Kidney epithelial cell (primary cell): ENCODE measurements at regions not wholly inside any gene's neighbourhood (a gene's known extent, or its start where the extent isn't known, plus 50 kb on each side); places are given as distances from the start of the nearest gene placed in this dataset.

Experiments
- DNase-seq: peaks from one replicate; pipeline ENCODE4 v3.0.0-alpha.2; 2010; ENCODE audit warnings: low read depth
- H3K27me3 ChIP-seq: 2 replicates; pipeline ENCODE4 v1.6.0; 2011; ENCODE audit warnings: low read length; ENCODE audit not compliant: control insufficient read depth, insufficient read depth
- H3K36me3 ChIP-seq: 2 replicates; pipeline ENCODE4 v1.5.1; 2011; ENCODE audit warnings: low read length; ENCODE audit not compliant: control insufficient read depth, insufficient read depth
- H3K4me3 ChIP-seq: 2 replicates; pipeline ENCODE4 v1.5.1; 2011; ENCODE audit warnings: low read depth, mild to moderate bottlenecking, control low read depth, low read length
- TF ChIP-seq, protein P1 (sequence below): IDR thresholded peaks from 2 replicates; pipeline ENCODE4 v1.5.1; 2011; ENCODE audit warnings: mild to moderate bottlenecking, moderate library complexity, low read length, control low read depth, inconsistent platforms; ENCODE audit not compliant: insufficient read depth, poor library complexity, severe bottlenecking

DNA sequence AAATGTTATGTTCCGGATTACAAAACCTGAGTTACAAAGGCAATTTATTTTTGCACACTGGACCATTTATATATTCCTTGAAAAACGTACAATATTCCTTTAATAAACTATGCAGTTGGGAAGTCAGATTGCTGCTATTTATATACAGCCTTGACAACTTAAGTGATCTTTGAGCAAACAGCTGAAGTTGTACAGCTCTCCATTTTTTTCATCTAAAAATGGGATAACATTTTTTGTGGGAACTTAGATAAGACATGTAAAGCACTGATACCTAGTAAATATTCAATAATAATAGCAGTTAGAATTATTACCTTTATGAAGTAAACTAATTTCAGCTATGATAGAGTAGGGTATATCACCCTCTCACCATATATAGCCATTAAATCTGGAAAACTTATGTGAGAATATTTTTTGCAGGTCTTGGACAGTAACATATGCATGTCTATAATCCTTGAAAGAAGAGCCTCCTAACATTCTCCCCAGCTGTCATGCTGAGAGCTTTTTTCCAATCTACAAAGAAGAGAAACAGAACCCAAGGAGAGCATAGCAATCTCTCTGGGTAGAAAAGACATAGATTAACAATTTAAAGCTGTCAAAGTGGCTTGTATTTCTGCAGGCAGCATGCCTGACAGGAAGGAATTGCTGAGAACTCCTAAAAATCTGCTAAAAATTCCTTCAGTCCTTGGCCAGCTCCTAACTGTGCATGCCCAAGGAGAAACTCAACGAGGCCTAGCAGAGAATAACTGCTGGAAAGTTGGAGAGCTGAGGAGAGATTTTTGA is 326.0 kb downstream of the CRPPA start:
- no peak for DNase-seq
- no peaks in the 10 kb centered on the region for H3K36me3 ChIP-seq
- H3K27me3 ChIP-seq = no peaks in the 10 kb centered on the region
- no peak overlapping the region for H3K4me3 ChIP-seq
- TF ChIP-seq, protein P1, sequence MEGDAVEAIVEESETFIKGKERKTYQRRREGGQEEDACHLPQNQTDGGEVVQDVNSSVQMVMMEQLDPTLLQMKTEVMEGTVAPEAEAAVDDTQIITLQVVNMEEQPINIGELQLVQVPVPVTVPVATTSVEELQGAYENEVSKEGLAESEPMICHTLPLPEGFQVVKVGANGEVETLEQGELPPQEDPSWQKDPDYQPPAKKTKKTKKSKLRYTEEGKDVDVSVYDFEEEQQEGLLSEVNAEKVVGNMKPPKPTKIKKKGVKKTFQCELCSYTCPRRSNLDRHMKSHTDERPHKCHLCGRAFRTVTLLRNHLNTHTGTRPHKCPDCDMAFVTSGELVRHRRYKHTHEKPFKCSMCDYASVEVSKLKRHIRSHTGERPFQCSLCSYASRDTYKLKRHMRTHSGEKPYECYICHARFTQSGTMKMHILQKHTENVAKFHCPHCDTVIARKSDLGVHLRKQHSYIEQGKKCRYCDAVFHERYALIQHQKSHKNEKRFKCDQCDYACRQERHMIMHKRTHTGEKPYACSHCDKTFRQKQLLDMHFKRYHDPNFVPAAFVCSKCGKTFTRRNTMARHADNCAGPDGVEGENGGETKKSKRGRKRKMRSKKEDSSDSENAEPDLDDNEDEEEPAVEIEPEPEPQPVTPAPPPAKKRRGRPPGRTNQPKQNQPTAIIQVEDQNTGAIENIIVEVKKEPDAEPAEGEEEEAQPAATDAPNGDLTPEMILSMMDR = no peak

DNA sequence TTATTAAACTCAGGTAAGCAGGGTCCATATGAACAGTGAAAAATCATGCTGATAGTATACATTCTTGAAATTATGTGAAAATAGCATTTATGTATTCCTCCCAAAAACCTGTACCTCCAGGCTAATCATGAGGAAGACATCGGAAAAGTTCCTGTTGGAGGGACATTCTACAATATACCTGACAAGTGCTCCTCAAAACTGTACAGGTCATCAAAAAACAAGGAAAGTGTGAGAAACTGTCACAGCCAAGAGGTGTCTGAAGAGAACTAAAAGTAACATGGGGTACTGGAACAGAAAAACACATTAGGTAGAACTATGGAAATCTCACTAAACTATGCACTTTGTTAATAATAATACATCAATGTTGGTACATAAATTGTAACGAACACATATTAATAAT is 326.7 kb downstream of the CRPPA start:
- Histone ChIP-seq H3K36me3 (no peaks in the 10 kb centered on the region), H3K27me3 (no peaks in the 10 kb centered on the region), H3K4me3 (no peak overlapping the region)
- no peak for DNase-seq
- TF ChIP-seq, protein P1 = no peak

DNA sequence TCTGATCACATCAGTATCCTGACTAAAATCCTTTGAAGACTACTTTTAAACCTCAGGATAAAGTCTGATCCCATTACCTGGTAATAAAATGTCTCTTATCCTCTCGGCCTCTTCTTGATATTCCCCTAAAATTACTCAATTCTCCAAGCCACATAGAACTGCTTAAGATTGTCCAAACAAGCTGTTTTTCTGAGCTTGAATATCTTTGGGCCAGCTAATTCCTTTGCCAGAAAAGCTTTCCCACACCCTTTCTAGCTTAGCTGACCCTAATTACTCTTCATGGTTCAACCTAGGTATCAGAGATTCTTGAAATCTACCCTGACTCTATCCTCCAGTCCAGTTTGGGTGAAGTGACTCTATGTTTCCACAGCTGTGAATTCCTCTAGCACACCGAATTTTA is 328.6 kb downstream of the CRPPA start:
- no peak for DNase-seq
- Histone ChIP-seq H3K27me3 (no peaks in the 10 kb centered on the region), H3K36me3 (no peaks in the 10 kb centered on the region), H3K4me3 (no peak overlapping the region)
- TF ChIP-seq, protein P1 = no peak

DNA sequence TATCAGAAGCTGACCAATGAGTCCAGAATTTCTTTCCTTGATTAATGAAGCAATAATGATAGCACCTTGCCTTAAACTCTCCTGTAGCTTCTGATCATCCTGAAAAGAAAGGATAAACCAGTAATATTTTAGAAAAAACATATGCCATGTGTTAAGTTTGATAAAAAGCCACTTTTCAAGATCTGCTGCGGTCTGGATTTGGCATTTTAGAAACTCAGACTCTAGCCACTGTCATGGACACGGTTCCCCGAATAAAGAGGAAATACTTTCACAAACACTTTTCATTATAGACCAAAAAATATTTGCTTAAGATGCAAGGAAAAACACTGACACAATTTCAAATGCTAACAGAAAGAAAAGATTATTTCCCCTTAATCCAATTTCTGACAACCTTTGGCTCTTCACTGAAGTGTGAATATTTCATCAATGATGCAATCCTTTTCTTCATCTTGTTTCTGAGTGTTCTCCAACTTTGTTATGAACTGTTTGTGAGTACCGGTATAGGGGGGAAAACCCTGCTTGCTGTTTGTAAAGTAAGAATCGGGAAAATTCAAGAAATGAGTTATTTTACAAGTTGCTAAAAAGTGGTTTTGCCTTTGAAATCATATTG is 329.5 kb downstream of the CRPPA start:
- no peaks in the 10 kb centered on the region for H3K36me3 ChIP-seq
- no peak for DNase-seq

GRCh38 chr7:16089801-16090200 is 331.5 kb downstream of the CRPPA start:
- H3K36me3 ChIP-seq = no peaks in the 10 kb centered on the region
- DNase-seq = no peak

More for the DNA sequence above, 329.5 kb downstream of the CRPPA start:
- TF ChIP-seq, protein P1 = no peak
- Histone ChIP-seq H3K4me3 (no peak overlapping the region), H3K27me3 (no peaks in the 10 kb centered on the region)

More at GRCh38 chr7:16089801-16090200, 331.5 kb downstream of the CRPPA start:
- TF ChIP-seq, protein P1 = no peak
- Histone ChIP-seq H3K4me3 (no peak overlapping the region), H3K27me3 (no peaks in the 10 kb centered on the region)
